Bronchial epithelial cell (primary cell): ENCODE measurements at regions not wholly inside any gene's neighbourhood (a gene's known extent, or its start where the extent isn't known, plus 50 kb on each side); places are given as distances from the start of the nearest gene placed in this dataset.
"Not testable (repeated sequence)": the region's sequence is repeated elsewhere in the genome, so short reads cannot be mapped to it uniquely, and the experiment has no call there.

Experiments
- DNase-seq: peaks from one replicate; pipeline ENCODE4 v3.0.0-alpha.2; 2010; ENCODE audit warnings: low read depth
- FAIRE-seq: peaks from 2 replicates; lab custom pipeline; 2011; peaks lifted over from hg19 to GRCh38; lab: Jason Lieb, UNC
- H3K27me3 ChIP-seq: 2 replicates; pipeline ENCODE4 v1.5.1; 2011; ENCODE audit warnings: low read length; ENCODE audit not compliant: control insufficient read depth, insufficient read depth
- H3K36me3 ChIP-seq: 2 replicates; pipeline ENCODE4 v1.5.1; 2011; ENCODE audit warnings: low read length; ENCODE audit not compliant: control insufficient read depth, insufficient read depth
- H3K4me3 ChIP-seq: 2 replicates; pipeline ENCODE4 v1.5.1; 2011; ENCODE audit warnings: mild to moderate bottlenecking, low read depth, low read length, control low read depth
- CTCF ChIP-seq: IDR thresholded peaks from 2 replicates; pipeline ENCODE4 v1.5.1; 2011; ENCODE audit warnings: mild to moderate bottlenecking, moderate library complexity, low read length, control low read depth, inconsistent platforms; ENCODE audit not compliant: insufficient read depth, severe bottlenecking

- H3K36me3 ChIP-seq: no peaks in the 10 kb centered on the region
- DNase-seq (no peak), FAIRE-seq (no peak)
- H3K4me3 ChIP-seq: no peak overlapping the region
- no peaks in the 10 kb centered on the region for H3K27me3 ChIP-seq
- no peak for TF ChIP-seq CTCF
Measured at GRCh38 chr11:15843309-15843872, 513.0 kb downstream of the SOX6 start.

GRCh38 chr11:15845261-15845660 lies 511.1 kb downstream of the SOX6 start:
- Histone ChIP-seq H3K36me3 (no peaks in the 10 kb centered on the region), H3K27me3 (no peaks in the 10 kb centered on the region), H3K4me3 (no peak overlapping the region)
- no peak for TF ChIP-seq CTCF
- DNase-seq (no peak), FAIRE-seq (no peak)

GRCh38 chr11:15848631-15849168 lies 507.6 kb downstream of the SOX6 start:
- no peak for TF ChIP-seq CTCF
- no peak overlapping the region for H3K4me3 ChIP-seq
- FAIRE-seq (no peak), DNase-seq (no peak)
- no peaks in the 10 kb centered on the region for H3K27me3 ChIP-seq
- no peaks in the 10 kb centered on the region for H3K36me3 ChIP-seq

- H3K36me3 ChIP-seq: no peaks in the 10 kb centered on the region
- no peak for FAIRE-seq
- no peak for DNase-seq
- H3K27me3 ChIP-seq: no peaks in the 10 kb centered on the region
- H3K4me3 ChIP-seq: no peak overlapping the region
- TF ChIP-seq CTCF: no peak
Measured at GRCh38 chr11:15849257-15849656, 507.1 kb downstream of the SOX6 start.

GRCh38 chr11:15850335-15850734 lies 506.0 kb downstream of the SOX6 start:
- not testable (repeated sequence) for H3K27me3 ChIP-seq, FAIRE-seq, H3K36me3 ChIP-seq, H3K4me3 ChIP-seq, DNase-seq

GRCh38 chr11:15851051-15851498 lies 505.3 kb downstream of the SOX6 start:
- TF ChIP-seq CTCF: no peak
- Histone ChIP-seq H3K27me3 (no peaks in the 10 kb centered on the region), H3K4me3 (no peak overlapping the region), H3K36me3 (no peaks in the 10 kb centered on the region)
- no peak for FAIRE-seq
- DNase-seq: no peak
